ENCODE measurements at regions not wholly inside any gene's neighbourhood (a gene's known extent, or its start where the extent isn't known, plus 50 kb on each side); places are given as distances from the start of the nearest gene placed in this dataset.

DNA sequence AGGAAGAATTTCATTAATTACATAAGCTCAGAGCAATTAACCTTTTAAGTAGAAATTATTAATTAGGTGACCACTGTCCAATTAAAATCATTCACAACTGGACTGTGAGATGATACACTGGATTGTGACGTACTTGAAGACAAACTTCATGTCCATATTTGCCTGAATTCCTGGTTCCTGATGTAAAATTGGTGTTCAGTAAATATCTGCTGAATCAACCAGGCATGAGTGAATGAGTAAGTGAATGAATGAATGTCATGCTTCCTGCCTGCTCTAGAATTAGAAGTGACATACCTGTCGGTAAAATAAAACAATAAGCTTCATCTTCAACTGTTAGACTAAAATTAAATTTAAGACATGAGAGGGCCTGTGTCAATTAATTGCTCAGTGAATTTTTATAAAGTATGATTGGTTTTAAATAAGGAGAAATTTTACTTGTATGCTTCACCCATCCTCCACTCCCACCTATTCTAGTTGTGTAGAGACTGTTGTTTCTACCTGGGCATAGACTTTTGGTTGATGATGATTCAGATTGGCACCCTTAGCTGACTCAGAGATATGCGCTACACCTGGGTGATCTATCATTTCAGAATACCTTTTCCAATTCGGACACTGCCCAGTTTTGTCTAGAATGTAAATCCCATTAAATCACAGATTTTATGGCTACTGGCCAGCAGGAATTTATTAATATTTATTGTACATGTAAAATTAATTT lies 56.9 kb upstream of the PTGS2 start:
- DNase-seq (ENCODE audit: low read depth in 3 of 3): no peak

DNA sequence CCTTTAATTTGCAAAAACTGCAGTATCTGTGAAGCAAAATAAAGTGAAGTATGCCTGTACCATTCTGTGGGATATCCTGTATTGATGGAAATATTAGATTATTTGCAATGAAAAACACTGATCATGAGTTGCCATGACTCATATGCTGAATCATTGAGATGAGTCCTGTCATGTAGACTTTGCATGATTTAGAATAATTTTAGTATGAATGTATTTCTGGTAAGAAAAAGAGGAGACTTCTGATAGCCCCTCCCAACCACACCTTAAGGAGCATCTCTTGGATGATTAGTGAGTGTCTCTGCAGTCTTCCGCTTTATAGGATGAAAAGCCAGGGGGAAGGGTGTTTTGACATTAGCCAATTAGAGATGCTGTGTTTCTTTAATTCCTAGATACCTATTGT lies 55.2 kb upstream of the PTGS2 start:
- DNase-seq (ENCODE audit: low read depth in 3 of 3): no peak

DNA sequence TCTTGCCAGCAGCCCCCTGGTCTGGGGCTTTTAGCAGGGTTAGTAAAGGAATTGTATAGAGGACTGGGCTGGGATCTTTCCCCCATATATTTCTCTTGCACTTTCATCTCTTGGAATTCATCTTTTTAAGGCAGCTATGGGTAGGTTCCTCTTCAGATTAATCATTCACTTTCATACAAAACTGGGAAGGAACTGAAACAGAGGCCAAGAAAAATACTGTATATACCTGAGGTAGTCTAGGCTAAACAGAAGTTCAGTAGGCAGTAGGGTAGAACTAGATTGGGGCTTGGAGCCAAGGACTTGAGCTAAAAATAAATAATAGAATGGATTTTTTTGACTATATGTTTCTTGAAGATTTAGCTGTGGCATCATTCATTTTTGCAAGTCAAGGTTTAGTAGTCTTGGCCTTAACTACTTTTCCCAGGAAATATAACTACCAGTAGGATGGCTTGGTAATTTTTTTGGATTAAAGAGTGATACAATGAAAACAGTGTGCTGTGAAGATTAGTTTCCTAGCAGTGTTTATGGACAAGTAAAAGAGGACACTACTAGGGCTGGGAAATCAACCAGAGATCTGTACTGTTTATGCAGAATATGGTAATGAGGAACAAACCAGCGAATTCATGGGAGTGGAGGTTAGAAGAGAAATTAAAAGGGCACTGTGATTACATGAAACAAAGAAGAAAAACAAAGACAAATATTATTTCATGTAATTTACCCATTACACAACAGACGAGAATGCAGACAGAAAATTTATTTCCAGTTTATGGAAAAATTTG lies 50.9 kb upstream of the PTGS2 start:
- DNase-seq (ENCODE audit: low read depth in 3 of 3): no peak

All from stimulated activated CD4-positive, alpha-beta T cell treated with anti-CD3 and anti-CD28 coated beads, TNF-alpha, amount 100 ng/mL, for 48 hours (primary cell).